CD4-positive, alpha-beta T cell treated with Interferon gamma for 1 hour (primary cell): ENCODE measurements at regions not wholly inside any gene's neighbourhood (a gene's known extent, or its start where the extent isn't known, plus 50 kb on each side); places are given as distances from the start of the nearest gene placed in this dataset.
"Not testable (repeated sequence)": the region's sequence is repeated elsewhere in the genome, so short reads cannot be mapped to it uniquely, and the experiment has no call there.

Experiments
- DNase-seq: peaks from one replicate; pipeline ENCODE4 v3.0.0-alpha.2; 2020

- no peak for DNase-seq
Measured at GRCh38 chr2:59756150-59756549, 797.3 kb downstream of the BCL11A start.

GRCh38 chr2:59754011-59754735 lies 799.3 kb downstream of the BCL11A start:
- DNase-seq = no peak

DNA sequence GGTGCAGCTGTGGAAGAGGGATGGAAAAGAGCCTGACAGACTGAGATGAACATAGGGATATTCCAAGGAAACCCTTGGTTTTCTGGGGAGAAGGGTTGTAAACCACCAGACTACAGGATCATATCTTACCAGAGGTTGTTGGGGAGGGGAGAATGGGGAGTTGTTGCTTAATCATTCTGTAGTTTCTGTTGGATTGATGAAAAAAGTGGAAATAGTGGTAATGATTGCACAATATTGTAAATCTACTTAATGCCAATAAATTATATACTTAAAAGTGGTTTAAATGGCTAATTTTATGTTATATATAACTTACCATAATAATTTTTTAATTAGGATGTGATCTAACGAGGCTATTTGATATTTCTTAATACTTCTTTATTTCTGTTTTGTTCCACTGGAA lies 800.9 kb downstream of the BCL11A start:
- DNase-seq = no peak

DNA sequence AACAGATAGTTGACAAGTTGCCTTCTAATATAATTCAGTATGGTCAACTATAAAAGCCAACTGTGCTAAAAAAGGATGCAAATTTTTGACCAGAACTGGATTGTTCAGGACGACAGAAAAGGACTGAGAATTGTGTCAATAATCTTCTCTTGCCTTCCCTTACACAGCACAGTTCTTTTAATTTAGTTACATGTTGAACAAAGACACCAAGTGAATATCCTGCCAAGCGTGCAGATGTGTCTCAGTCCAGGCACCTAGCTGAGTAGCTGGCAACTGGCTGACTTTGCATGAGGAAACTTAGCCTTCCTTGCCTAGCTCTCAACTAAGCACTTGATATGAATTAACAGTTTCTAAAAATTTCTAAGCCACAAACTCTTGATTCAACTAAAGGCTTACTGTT lies 801.4 kb downstream of the BCL11A start:
- no peak for DNase-seq

GRCh38 chr2:59751214-59751613 lies 802.2 kb downstream of the BCL11A start:
- DNase-seq = not testable (repeated sequence)

GRCh38 chr2:59746291-59746690 lies 807.2 kb downstream of the BCL11A start:
- DNase-seq = no peak

DNA sequence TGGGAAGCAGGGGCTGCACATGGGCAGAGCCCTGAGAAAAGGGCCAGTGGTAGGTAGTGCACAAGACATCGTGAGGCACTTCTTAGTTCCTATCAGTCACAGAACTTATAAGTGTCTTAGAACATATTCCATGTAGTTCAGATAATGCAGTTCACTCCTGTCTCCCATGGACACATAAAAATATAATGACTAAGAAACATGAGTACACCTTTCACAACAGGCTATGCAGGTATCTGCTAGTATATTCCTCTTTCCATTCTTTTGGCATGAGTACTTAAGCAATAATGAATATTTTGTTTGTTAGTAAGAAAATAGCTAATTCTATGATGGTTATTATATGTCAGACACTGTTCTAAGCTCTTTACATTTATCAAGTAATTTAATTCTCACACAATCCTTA lies 808.4 kb downstream of the BCL11A start:
- no peak for DNase-seq

DNA sequence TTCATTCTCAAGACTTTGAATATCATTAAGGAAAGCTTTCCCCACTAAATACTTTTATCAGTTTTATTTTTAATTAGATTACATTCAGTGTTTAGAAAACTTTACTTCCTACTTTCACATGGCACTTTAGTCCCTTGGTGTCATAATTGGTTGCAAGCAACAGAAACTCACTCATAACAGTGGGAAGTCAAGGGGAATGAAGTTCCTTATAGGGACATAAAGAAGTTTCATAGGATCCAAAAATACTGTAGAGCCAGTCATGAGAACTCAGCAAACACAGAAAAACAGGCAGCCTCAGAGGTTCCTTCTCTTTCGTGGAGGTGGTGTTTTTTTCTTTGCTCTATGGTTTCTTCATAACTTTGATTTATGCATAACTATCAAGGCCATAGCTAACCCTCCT lies 809.0 kb downstream of the BCL11A start:
- no peak for DNase-seq

DNA sequence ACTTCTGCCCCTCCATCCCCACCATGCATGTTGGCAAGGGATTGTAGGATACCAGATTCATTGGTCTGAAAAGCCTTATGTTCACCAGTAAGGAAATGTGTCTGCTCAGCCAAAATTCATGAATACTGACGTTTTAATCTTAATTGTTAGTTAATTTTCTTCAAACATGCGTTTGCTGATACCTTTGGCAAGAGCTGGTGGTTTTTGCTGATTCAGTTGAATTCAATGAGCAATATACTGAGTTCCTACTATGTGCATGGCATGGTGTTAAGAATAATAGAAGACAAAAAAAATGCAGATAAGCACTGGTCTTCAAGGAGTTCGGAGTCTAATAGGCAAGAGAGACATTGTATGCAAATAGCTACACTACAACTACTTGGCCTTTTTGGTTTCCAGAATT lies 811.6 kb downstream of the BCL11A start:
- DNase-seq = no peak

GRCh38 chr2:59739166-59739565 lies 814.3 kb downstream of the BCL11A start:
- DNase-seq = no peak

DNA sequence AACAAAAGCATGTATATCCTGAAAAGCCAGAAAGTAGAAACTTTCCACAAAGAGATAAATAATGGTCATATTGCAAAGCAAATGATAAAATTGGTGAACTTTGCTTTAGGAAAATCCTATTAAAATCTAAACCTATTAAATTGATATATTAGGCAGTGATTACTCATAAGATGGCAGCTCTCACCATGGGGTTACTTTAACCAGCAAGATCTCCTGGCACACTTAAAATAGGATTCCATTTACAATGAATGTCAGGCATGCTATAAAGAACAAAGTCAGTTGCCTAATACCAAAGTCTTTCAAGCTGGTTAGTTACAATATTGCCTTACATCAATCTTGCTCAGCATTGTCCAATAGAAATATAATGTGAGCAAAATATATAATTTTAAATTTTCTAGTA lies 816.2 kb downstream of the BCL11A start:
- no peak for DNase-seq

DNA sequence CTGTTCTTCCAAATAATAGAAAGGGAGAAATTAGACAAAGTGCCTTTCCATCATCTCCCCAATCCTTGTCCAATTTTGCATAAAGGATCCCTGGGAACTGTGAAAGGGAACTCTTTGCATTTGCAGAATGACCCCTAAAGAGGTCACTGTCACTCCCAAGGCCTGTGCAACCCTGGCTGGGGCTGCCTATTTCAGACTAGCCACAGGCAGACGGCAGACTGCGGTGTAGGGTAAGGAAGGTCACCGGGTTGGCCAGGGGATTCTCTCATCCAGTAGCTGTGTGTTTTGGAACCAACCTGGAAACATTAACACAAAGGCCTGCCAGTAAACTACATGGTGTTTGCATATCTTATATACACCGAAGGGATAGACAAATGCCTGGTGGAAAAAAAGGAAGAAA lies 818.7 kb downstream of the BCL11A start:
- DNase-seq = no peak

GRCh38 chr2:59733970-59734369 lies 819.5 kb downstream of the BCL11A start:
- no peak for DNase-seq

DNA sequence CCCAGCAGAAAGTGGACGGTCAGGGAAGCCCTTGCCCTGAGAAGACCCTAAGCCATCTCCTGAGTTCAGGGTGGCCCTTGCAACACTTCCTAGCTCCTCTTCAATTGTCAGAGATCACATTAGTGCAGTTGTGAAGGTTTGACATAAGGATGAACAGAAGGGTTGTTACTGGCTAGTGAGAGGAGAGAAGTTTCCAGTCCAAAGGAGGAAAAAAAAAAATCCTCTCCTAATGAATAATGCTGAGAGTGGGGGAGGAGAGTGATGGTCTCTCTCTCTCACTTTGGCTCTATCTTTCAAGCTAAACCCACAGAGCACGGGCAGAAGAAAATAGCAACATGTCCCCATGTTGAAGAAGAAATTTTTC lies 819.9 kb downstream of the BCL11A start:
- DNase-seq = no peak

DNA sequence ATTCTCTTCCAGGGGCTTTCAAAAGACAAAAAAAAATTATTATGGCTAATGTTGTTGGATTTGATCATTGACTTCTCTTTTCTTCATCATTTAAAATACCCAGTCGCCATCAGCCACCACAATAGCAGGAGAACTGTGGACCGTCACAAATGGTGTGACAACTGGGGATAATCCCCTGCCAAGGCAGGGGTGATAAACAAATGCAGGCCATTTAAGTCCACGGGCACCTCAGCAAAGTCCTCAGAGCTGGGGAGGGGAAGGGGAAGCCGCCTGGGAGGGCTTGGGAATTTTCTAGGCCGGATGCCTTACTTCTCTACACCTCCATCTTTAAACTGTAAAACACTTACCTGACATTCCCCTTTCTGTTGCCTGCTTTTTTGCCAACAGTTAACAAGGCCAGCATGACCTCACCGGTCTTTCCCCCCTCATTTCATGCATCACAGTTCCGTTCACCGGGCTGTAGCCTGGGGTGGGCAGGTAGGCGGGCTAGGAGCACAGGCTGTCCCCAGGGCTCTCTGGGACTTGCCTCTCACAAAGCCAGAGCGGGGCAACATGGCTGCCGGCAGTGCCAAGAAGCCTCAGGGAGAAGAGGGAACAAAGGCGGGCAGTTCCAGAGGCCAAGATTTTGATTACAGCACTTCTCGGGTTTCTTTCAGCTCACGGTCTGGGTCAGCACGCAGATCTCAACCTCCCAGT lies 820.4 kb downstream of the BCL11A start:
- DNase-seq = no peak

- DNase-seq = no peak
Measured at GRCh38 chr2:59727121-59727590, 826.3 kb downstream of the BCL11A start.

- no peak for DNase-seq
Measured at GRCh38 chr2:59726228-59727120, 827.0 kb downstream of the BCL11A start.

DNA sequence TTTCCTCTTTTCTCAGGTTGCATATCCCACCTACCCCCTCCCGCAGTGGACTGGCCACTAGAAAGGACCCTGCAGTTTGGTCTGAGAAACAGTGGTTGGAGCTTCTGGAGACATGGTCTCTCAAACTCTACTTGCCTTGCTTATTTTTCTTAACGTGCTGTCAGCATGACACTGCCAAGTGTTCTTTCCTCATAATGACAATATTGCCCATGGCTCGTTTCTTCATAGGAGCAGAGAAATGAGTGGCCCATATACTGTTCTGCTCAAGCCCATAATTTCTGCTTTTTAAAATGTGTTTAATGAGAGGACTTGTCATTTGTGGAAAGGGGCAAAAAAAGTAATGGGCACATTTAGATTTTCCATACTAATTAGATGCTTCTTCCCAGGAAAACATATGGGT lies 828.7 kb downstream of the BCL11A start:
- no peak for DNase-seq

DNA sequence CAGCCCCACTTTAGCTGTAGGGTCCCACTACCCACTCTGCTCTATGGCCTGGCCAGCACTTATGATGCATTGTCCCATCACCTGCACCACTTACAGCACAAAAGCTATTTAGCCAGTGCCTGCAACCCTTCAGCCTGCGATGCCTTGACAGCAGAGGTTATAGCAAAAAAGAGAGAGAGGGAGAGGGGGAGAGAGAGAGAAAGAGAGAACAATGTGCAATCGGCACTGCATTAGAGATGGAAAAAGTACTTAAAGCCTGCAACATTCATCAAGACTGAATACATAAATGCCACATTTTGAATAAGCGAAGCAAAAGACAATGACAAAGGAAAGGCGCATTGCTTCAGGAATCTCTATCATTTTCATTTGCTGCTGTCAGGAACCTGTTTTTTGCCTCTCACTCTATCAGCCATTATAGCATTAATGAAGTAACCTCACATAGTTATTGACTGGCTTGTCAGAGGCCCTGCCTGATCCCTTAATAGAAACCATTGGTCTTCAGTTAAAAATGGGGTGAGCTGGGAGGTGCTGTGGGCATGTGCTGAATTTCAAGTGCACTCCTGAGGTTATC lies 833.1 kb downstream of the BCL11A start:
- DNase-seq = no peak

- DNase-seq = no peak
Measured at GRCh38 chr2:59713577-59713976, 839.9 kb downstream of the BCL11A start.

- no peak for DNase-seq
Measured at GRCh38 chr2:59711121-59711520, 842.3 kb downstream of the BCL11A start.

DNA sequence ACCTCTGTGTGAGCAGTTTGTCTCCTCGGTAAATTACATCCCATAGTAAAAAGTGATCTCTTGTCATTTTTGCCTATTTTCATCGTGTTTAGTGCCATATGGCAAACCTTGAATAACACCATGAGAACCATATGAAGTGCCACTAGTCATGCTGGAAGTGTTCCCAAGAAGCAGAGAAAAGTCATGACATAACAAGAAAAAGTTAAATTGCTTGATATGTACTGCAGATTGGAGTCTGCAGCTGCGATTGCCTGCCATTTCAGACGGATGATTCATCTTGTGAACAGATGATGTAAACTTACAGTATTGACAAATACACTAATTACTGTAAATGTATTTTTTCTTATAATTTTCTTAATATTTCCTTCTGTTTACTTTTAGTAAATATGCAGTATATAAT lies 846.7 kb downstream of the BCL11A start:
- no peak for DNase-seq

GRCh38 chr2:59703796-59704195 lies 849.7 kb downstream of the BCL11A start:
- DNase-seq = no peak
